Inflammatory macrophage treated with lipopolysaccharide for 1 hour (primary cell): ENCODE measurements at regions not wholly inside any gene's neighbourhood (a gene's known extent, or its start where the extent isn't known, plus 50 kb on each side); places are given as distances from the start of the nearest gene placed in this dataset.
A peak's percentile ranks its signal among the peaks of the same experiment; 100 is the strongest.
"Not testable (repeated sequence)": the region's sequence is repeated elsewhere in the genome, so short reads cannot be mapped to it uniquely, and the experiment has no call there.

Source experiments
- DNase-seq, 2 donors: peaks; one replicate each; pipeline ENCODE4 v3.0.0-alpha.2; 2020 to 2022

GRCh38 chr2:149766339-149766738 is 178.8 kb upstream of the MMADHC start:
- no peak for DNase-seq

GRCh38 chr2:149765636-149766035 is 178.1 kb upstream of the MMADHC start:
- DNase-seq = no peak

GRCh38 chr2:149765003-149765402 is 177.4 kb upstream of the MMADHC start:
- no peak for DNase-seq

- DNase-seq = no peak
Observed at GRCh38 chr2:149763358-149763757, 175.8 kb upstream of the MMADHC start.

- no peak for DNase-seq
Observed at GRCh38 chr2:149761611-149762010, 174.0 kb upstream of the MMADHC start.

GRCh38 chr2:149759382-149759781 is 171.8 kb upstream of the MMADHC start:
- DNase-seq = not testable (repeated sequence)

- not testable (repeated sequence) for DNase-seq
Observed at GRCh38 chr2:149754722-149755121, 167.1 kb upstream of the MMADHC start.

- DNase-seq = no peak
Observed at GRCh38 chr2:149747456-149747855, 159.9 kb upstream of the MMADHC start.

- no peak for DNase-seq
Observed at GRCh38 chr2:149745396-149746230, 158.0 kb upstream of the MMADHC start.

- no peak for DNase-seq
Observed at GRCh38 chr2:149744865-149745264, 157.3 kb upstream of the MMADHC start.

- no peak for DNase-seq
Observed at GRCh38 chr2:149743842-149744448, 156.4 kb upstream of the MMADHC start.

- no peak for DNase-seq
Observed at GRCh38 chr2:149741646-149742045, 154.1 kb upstream of the MMADHC start.

- no peak for DNase-seq
Observed at GRCh38 chr2:149740490-149740889, 152.9 kb upstream of the MMADHC start.

- no peak for DNase-seq
Observed at GRCh38 chr2:149739883-149740265, 152.3 kb upstream of the MMADHC start.

- DNase-seq = no peak
Observed at GRCh38 chr2:149739171-149739882, 151.8 kb upstream of the MMADHC start.

GRCh38 chr2:149738767-149739166 is 151.2 kb upstream of the MMADHC start:
- no peak for DNase-seq

- no peak for DNase-seq
Observed at GRCh38 chr2:149737896-149738295, 150.3 kb upstream of the MMADHC start.

GRCh38 chr2:149735237-149735958 is 147.8 kb upstream of the MMADHC start:
- DNase-seq = no peak

- DNase-seq = no peak
Observed at GRCh38 chr2:149733936-149734685, 146.5 kb upstream of the MMADHC start.

- no peak for DNase-seq
Observed at GRCh38 chr2:149732730-149733290, 145.2 kb upstream of the MMADHC start.

- peak in 1 of 2 donors; percentile 32 for DNase-seq
Observed at GRCh38 chr2:149732001-149732685, 144.6 kb upstream of the MMADHC start.
